RPMI8226 (cell line): ENCODE measurements at regions not wholly inside any gene's neighbourhood (a gene's known extent, or its start where the extent isn't known, plus 50 kb on each side); places are given as distances from the start of the nearest gene placed in this dataset.

Experiments used
- DNase-seq: peaks from one replicate; pipeline ENCODE4 v3.0.0-alpha.2; 2015

- DNase-seq, result no peak
Measured at GRCh38 chr14:58816416-58817115, 178.8 kb downstream of the DACT1 start.

- DNase-seq, result no peak
Measured at GRCh38 chr14:58817846-58818245, 180.1 kb downstream of the DACT1 start.

GRCh38 chr14:58820032-58820431 lies 182.3 kb downstream of the DACT1 start:
- no peak for DNase-seq

- no peak for DNase-seq
Measured at GRCh38 chr14:58821421-58821820, 183.7 kb downstream of the DACT1 start.

GRCh38 chr14:58822856-58823255 lies 185.1 kb downstream of the DACT1 start:
- no peak for DNase-seq

- DNase-seq, result no peak
Measured at GRCh38 chr14:58823312-58823711, 185.6 kb downstream of the DACT1 start.

- no peak for DNase-seq
Measured at GRCh38 chr14:58824106-58824505, 186.3 kb downstream of the DACT1 start.

- no peak for DNase-seq
Measured at GRCh38 chr14:58824796-58825195, 187.0 kb downstream of the DACT1 start.

GRCh38 chr14:58825606-58826005 lies 187.8 kb downstream of the DACT1 start:
- DNase-seq, result no peak

GRCh38 chr14:58826845-58827686 lies 189.3 kb downstream of the DACT1 start:
- DNase-seq, result no peak

- no peak for DNase-seq
Measured at GRCh38 chr14:58828298-58828697, 190.5 kb downstream of the DACT1 start.

- no peak for DNase-seq
Measured at GRCh38 chr14:58829594-58829993, 191.8 kb downstream of the DACT1 start.

- DNase-seq, result no peak
Measured at GRCh38 chr14:58830121-58830520, 192.4 kb downstream of the DACT1 start.

- no peak for DNase-seq
Measured at GRCh38 chr14:58832095-58832521, 194.3 kb downstream of the DACT1 start.

GRCh38 chr14:58833634-58834378 lies 196.0 kb downstream of the DACT1 start:
- no peak for DNase-seq

- no peak for DNase-seq
Measured at GRCh38 chr14:58836303-58836974, 198.7 kb downstream of the DACT1 start.

GRCh38 chr14:58839233-58839632 lies 201.5 kb downstream of the DACT1 start:
- no peak for DNase-seq

- DNase-seq, result no peak
Measured at GRCh38 chr14:58844544-58844943, 206.8 kb downstream of the DACT1 start.

- no peak for DNase-seq
Measured at GRCh38 chr14:58846682-58847465, 209.1 kb downstream of the DACT1 start.

- DNase-seq, result no peak
Measured at GRCh38 chr14:58848365-58848764, 210.6 kb downstream of the DACT1 start.

GRCh38 chr14:58849601-58850000 lies 211.8 kb downstream of the DACT1 start:
- no peak for DNase-seq

GRCh38 chr14:58850011-58850410 lies 212.2 kb downstream of the DACT1 start:
- DNase-seq, result no peak
